ENCODE measurements at regions not wholly inside any gene's neighbourhood (a gene's known extent, or its start where the extent isn't known, plus 50 kb on each side); places are given as distances from the start of the nearest gene placed in this dataset.

GRCh38 chr3:6560259-6560658 lies 300.7 kb upstream of the GRM7 start:
- no peak overlapping the region for H2AFZ ChIP-seq (ENCODE audit: low read depth, low read length)
- H3K4me3 ChIP-seq (ENCODE audit: low read length), result no peak overlapping the region
- no peaks in the 10 kb centered on the region for H3K27me3 ChIP-seq (ENCODE audit: insufficient read depth, low read depth, low read length)
- no peaks in the 10 kb centered on the region for H3K79me2 ChIP-seq (replicated peaks; ENCODE audit: insufficient read depth, low read length)
- no peak for TF ChIP-seq REST (IDR thresholded peaks at IDR 0.05; ENCODE audit: borderline replicate concordance)
- TF ChIP-seq EP300 (conservative IDR thresholded peaks at IDR 0.05; ENCODE audit: poor library complexity, severe bottlenecking), result no peak
- no peak for TF ChIP-seq TAF1 (IDR thresholded peaks at IDR 0.05; ENCODE audit: low read depth)
- TF ChIP-seq CTCF (IDR thresholded peaks at IDR 0.05; ENCODE audit: poor library complexity, severe bottlenecking), result no peak
- no peak for TF ChIP-seq EZH2 (IDR thresholded peaks at IDR 0.05; ENCODE audit: borderline replicate concordance, insufficient read depth, low read length, poor library complexity, severe bottlenecking)
- no peak for TF ChIP-seq RAD21 (conservative IDR thresholded peaks at IDR 0.05)
- TF ChIP-seq POLR2AphosphoS5 (IDR thresholded peaks at IDR 0.05), result no peak
- no peak for TF ChIP-seq SMC3 (conservative IDR thresholded peaks at IDR 0.05; ENCODE audit: poor library complexity)
- no peak for TF ChIP-seq MXI1 (conservative IDR thresholded peaks at IDR 0.05; ENCODE audit: poor library complexity, severe bottlenecking)
- H3K36me3 ChIP-seq (ENCODE audit: insufficient read depth, low read length), result no peaks in the 10 kb centered on the region
- no peak overlapping the region for H3K9ac ChIP-seq (ENCODE audit: low read length)
- H3K9me3 ChIP-seq (ENCODE audit: low read length), result no peaks in the 10 kb centered on the region
- no peaks in the 10 kb centered on the region for H3F3A ChIP-seq (ENCODE audit: insufficient read depth, low read length, poor library complexity, severe bottlenecking)
- no peak overlapping the region for H3K27ac ChIP-seq (ENCODE audit: low read length)
- no peaks in the 10 kb centered on the region for H4K20me1 ChIP-seq (ENCODE audit: insufficient read depth)
- no peak overlapping the region for H3K4me2 ChIP-seq (ENCODE audit: low read length)
- H3K9me2 ChIP-seq (ENCODE audit: insufficient read depth, low read length), result no peaks in the 10 kb centered on the region

GRCh38 chr3:6567241-6567640 lies 293.7 kb upstream of the GRM7 start:
- TF ChIP-seq MXI1 (conservative IDR thresholded peaks at IDR 0.05; ENCODE audit: poor library complexity, severe bottlenecking) (no peak), CTCF (IDR thresholded peaks at IDR 0.05; ENCODE audit: poor library complexity, severe bottlenecking) (no peak), EZH2 (IDR thresholded peaks at IDR 0.05; ENCODE audit: borderline replicate concordance, insufficient read depth, low read length, poor library complexity, severe bottlenecking) (no peak), EP300 (conservative IDR thresholded peaks at IDR 0.05; ENCODE audit: poor library complexity, severe bottlenecking) (no peak), REST (IDR thresholded peaks at IDR 0.05; ENCODE audit: borderline replicate concordance) (no peak), SMC3 (conservative IDR thresholded peaks at IDR 0.05; ENCODE audit: poor library complexity) (no peak), POLR2AphosphoS5 (IDR thresholded peaks at IDR 0.05) (no peak), RAD21 (conservative IDR thresholded peaks at IDR 0.05) (no peak), TAF1 (IDR thresholded peaks at IDR 0.05; ENCODE audit: low read depth) (no peak)

More at GRCh38 chr3:6567241-6567640, 293.7 kb upstream of the GRM7 start:
- Histone ChIP-seq H3K9ac (ENCODE audit: low read length) (no peak overlapping the region), H3K27ac (ENCODE audit: low read length) (no peak overlapping the region), H3K4me3 (ENCODE audit: low read length) (no peak overlapping the region), H3K4me2 (ENCODE audit: low read length) (no peak overlapping the region), H3F3A (ENCODE audit: insufficient read depth, low read length, poor library complexity, severe bottlenecking) (no peaks in the 10 kb centered on the region), H3K36me3 (ENCODE audit: insufficient read depth, low read length) (no peaks in the 10 kb centered on the region), H3K27me3 (ENCODE audit: insufficient read depth, low read depth, low read length) (no peaks in the 10 kb centered on the region), H4K20me1 (ENCODE audit: insufficient read depth) (no peaks in the 10 kb centered on the region), H3K9me3 (ENCODE audit: low read length) (no peaks in the 10 kb centered on the region), H2AFZ (ENCODE audit: low read depth, low read length) (no peak overlapping the region), H3K9me2 (ENCODE audit: insufficient read depth, low read length) (no peaks in the 10 kb centered on the region), H3K79me2 (replicated peaks; ENCODE audit: insufficient read depth, low read length) (no peaks in the 10 kb centered on the region)
